ENCODE measurements at regions not wholly inside any gene's neighbourhood (a gene's known extent, or its start where the extent isn't known, plus 50 kb on each side); places are given as distances from the start of the nearest gene placed in this dataset.
"Not testable (repeated sequence)": the region's sequence is repeated elsewhere in the genome, so short reads cannot be mapped to it uniquely, and the experiment has no call there.

GRCh38 chr7:92909686-92910475, 73.5 kb upstream of the CDK6 start:
- DNase-seq: no peak

GRCh38 chr7:92904244-92905131, 68.1 kb upstream of the CDK6 start:
- no peak for DNase-seq

- DNase-seq: no peak
These were observed 62.4 kb upstream of the CDK6 start for GRCh38 chr7:92898798-92899197.

GRCh38 chr7:92894857-92895256, 58.5 kb upstream of the CDK6 start:
- DNase-seq: not testable (repeated sequence)

- no peak for DNase-seq
These were observed 52.7 kb upstream of the CDK6 start for GRCh38 chr7:92889081-92889480.

Measured in NCI-H2227 treated with DMSO at 0.1 percent for 48 hours (cell line).